Neural cell (in vitro differentiated cells): ENCODE measurements at regions not wholly inside any gene's neighbourhood (a gene's known extent, or its start where the extent isn't known, plus 50 kb on each side); places are given as distances from the start of the nearest gene placed in this dataset.
A peak's percentile ranks its signal among the peaks of the same experiment; 100 is the strongest.

ENCODE experiments used
- H2AFZ ChIP-seq: fragments of 200-600, 300-800 bp; sonication (generic), shearing (Covaris generic); 2 replicates; pipeline ENCODE4 v1.6.0; 2014; ENCODE audit warnings: low read depth, mild to moderate bottlenecking, antibody characterized with exemption, low read length, moderate library complexity
- H3F3A ChIP-seq: fragments of 200-600 bp; shearing (Covaris generic); 2 replicates; pipeline ENCODE4 v1.6.1; 2016; ENCODE audit warnings: mild to moderate bottlenecking, moderate library complexity, mixed read lengths, antibody characterized with exemption, low read length; ENCODE audit not compliant: insufficient read depth, poor library complexity, severe bottlenecking
- H3K27ac ChIP-seq: fragments of 200-600, 300-800 bp; sonication (generic), shearing (Covaris generic); 2 replicates; pipeline ENCODE4 v1.5.1; 2014; ENCODE audit warnings: mild to moderate bottlenecking, low read length, moderate library complexity
- H3K27me3 ChIP-seq: fragments of 300-800, 200-600 bp; sonication (generic), shearing (Covaris generic); 2 replicates; pipeline ENCODE4 v1.6.0; 2014; ENCODE audit warnings: mild to moderate bottlenecking, low read depth, low read length, moderate library complexity; ENCODE audit not compliant: insufficient read depth
- H3K36me3 ChIP-seq: fragments of 300-800, 200-600 bp; sonication (generic), shearing (Covaris generic); 2 replicates; pipeline ENCODE4 v1.5.1; 2014; ENCODE audit warnings: mild to moderate bottlenecking, antibody characterized with exemption, low read length, moderate library complexity; ENCODE audit not compliant: insufficient read depth
- H3K4me2 ChIP-seq: fragments of 300-800, 200-600 bp; sonication (generic), shearing (Covaris generic); 2 replicates; pipeline ENCODE4 v1.6.0; 2014; ENCODE audit warnings: mild to moderate bottlenecking, low read length
- H3K4me3 ChIP-seq: fragments of 300-800, 200-600 bp; sonication (generic), shearing (Covaris generic); 2 replicates; pipeline ENCODE4 v1.5.1; 2014; ENCODE audit warnings: mild to moderate bottlenecking, low read length, moderate library complexity
- H3K79me2 ChIP-seq: fragments of 200-600 bp; shearing (Covaris generic); replicated peaks from 2 replicates; pipeline ENCODE4 v1.6.0; 2014; ENCODE audit warnings: mild to moderate bottlenecking, low read length, moderate library complexity; ENCODE audit not compliant: insufficient read depth
- H3K9ac ChIP-seq: fragments of 300-800, 200-600 bp; sonication (generic), shearing (Covaris generic); 2 replicates; pipeline ENCODE4 v1.6.1; 2016; ENCODE audit warnings: mild to moderate bottlenecking, low read length, mixed read lengths
- H3K9me2 ChIP-seq: fragments of 200-600 bp; shearing (Covaris generic); 2 replicates; pipeline ENCODE4 v1.6.1; 2016; ENCODE audit warnings: mild to moderate bottlenecking, low read length, mixed read lengths; ENCODE audit not compliant: insufficient read depth
- H3K9me3 ChIP-seq: fragments of 200-600, 300-800 bp; sonication (generic), shearing (Covaris generic); 2 replicates; pipeline ENCODE4 v1.6.1; 2016; ENCODE audit warnings: mild to moderate bottlenecking, mixed run types, low read length, moderate library complexity, mixed read lengths
- H4K20me1 ChIP-seq: fragments of 200-600 bp; shearing (Covaris generic); 2 replicates; pipeline ENCODE4 v1.6.1; 2016; ENCODE audit warnings: mild to moderate bottlenecking, mixed run types; ENCODE audit not compliant: insufficient read depth
- EP300 ChIP-seq: fragments of 450-650 bp; conservative IDR thresholded peaks from 2 replicates; pipeline ENCODE4 v1.6.1; 2014; ENCODE audit warnings: antibody characterized with exemption, mild to moderate bottlenecking, moderate library complexity; ENCODE audit not compliant: poor library complexity, severe bottlenecking
- EZH2 ChIP-seq: fragments of 200-600, 300-800 bp; shearing (Covaris generic), sonication (generic); IDR thresholded peaks from 2 replicates; pipeline ENCODE4 v1.6.1; 2014; ENCODE audit warnings: antibody characterized with exemption, low read length, borderline replicate concordance, mild to moderate bottlenecking; ENCODE audit not compliant: insufficient read depth, poor library complexity, severe bottlenecking
- MXI1 ChIP-seq: fragments of 450-650 bp; conservative IDR thresholded peaks from 2 replicates; pipeline ENCODE4 v1.6.1; 2014; ENCODE audit warnings: antibody characterized with exemption, mild to moderate bottlenecking; ENCODE audit not compliant: poor library complexity, severe bottlenecking
- POLR2AphosphoS5 ChIP-seq: IDR thresholded peaks from 2 replicates; pipeline ENCODE4 v1.6.1; 2012
- RAD21 ChIP-seq: fragments of 450-650 bp; conservative IDR thresholded peaks from 2 replicates; pipeline ENCODE4 v1.6.1; 2014; ENCODE audit warnings: antibody characterized with exemption, mild to moderate bottlenecking, moderate library complexity
- SMC3 ChIP-seq: fragments of 450-650 bp; conservative IDR thresholded peaks from 2 replicates; pipeline ENCODE4 v1.6.1; 2014; ENCODE audit warnings: antibody characterized with exemption, mild to moderate bottlenecking, moderate library complexity; ENCODE audit not compliant: poor library complexity
- TAF1 ChIP-seq: IDR thresholded peaks from 2 replicates; pipeline ENCODE4 v1.6.1; 2012; ENCODE audit warnings: low read depth
- TF ChIP-seq, protein P1 (sequence below): IDR thresholded peaks from 2 replicates; pipeline ENCODE4 v1.6.1; 2012; ENCODE audit warnings: borderline replicate concordance
- TF ChIP-seq, protein P2 (sequence below): fragments of 450-650 bp; IDR thresholded peaks from 2 replicates; pipeline ENCODE4 v1.5.1; 2014; ENCODE audit warnings: antibody characterized with exemption, mild to moderate bottlenecking, moderate library complexity; ENCODE audit not compliant: poor library complexity, severe bottlenecking

DNA sequence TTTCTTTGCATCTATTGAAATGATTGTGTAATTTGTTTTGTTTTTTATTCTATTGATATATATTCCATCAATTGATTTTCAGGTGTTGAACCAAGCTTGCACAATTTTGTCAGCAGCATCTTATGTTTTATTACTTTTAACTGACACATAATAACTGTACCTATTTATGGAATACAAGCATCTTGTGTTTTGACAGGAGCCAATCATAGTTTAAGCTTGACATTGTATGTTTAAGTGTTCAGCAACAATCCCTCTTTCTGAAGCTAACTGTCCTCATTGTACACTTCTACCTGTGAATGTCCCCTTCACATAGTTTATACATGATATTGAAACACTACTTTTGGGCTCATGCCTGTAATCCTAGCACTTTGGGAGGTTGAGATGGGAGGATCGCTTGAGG, 1017.6 kb upstream of the GYPC start:
- Histone ChIP-seq H3F3A (no peaks in the 10 kb centered on the region), H3K9ac (no peak overlapping the region), H3K36me3 (no peaks in the 10 kb centered on the region), H3K4me2 (no peak overlapping the region), H3K79me2 (no peaks in the 10 kb centered on the region), H3K27me3 (no peaks in the 10 kb centered on the region), H2AFZ (no peak overlapping the region), H3K4me3 (no peak overlapping the region), H3K9me3 (no peaks in the 10 kb centered on the region), H4K20me1 (no peaks in the 10 kb centered on the region), H3K27ac (no peak overlapping the region), H3K9me2 (no peaks in the 10 kb centered on the region)
- TF ChIP-seq POLR2AphosphoS5 (peak; percentile 87), EP300 (peak; percentile 91), MXI1 (no peak), RAD21 (no peak)
- TF ChIP-seq, protein P1, sequence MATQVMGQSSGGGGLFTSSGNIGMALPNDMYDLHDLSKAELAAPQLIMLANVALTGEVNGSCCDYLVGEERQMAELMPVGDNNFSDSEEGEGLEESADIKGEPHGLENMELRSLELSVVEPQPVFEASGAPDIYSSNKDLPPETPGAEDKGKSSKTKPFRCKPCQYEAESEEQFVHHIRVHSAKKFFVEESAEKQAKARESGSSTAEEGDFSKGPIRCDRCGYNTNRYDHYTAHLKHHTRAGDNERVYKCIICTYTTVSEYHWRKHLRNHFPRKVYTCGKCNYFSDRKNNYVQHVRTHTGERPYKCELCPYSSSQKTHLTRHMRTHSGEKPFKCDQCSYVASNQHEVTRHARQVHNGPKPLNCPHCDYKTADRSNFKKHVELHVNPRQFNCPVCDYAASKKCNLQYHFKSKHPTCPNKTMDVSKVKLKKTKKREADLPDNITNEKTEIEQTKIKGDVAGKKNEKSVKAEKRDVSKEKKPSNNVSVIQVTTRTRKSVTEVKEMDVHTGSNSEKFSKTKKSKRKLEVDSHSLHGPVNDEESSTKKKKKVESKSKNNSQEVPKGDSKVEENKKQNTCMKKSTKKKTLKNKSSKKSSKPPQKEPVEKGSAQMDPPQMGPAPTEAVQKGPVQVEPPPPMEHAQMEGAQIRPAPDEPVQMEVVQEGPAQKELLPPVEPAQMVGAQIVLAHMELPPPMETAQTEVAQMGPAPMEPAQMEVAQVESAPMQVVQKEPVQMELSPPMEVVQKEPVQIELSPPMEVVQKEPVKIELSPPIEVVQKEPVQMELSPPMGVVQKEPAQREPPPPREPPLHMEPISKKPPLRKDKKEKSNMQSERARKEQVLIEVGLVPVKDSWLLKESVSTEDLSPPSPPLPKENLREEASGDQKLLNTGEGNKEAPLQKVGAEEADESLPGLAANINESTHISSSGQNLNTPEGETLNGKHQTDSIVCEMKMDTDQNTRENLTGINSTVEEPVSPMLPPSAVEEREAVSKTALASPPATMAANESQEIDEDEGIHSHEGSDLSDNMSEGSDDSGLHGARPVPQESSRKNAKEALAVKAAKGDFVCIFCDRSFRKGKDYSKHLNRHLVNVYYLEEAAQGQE: no peak

DNA sequence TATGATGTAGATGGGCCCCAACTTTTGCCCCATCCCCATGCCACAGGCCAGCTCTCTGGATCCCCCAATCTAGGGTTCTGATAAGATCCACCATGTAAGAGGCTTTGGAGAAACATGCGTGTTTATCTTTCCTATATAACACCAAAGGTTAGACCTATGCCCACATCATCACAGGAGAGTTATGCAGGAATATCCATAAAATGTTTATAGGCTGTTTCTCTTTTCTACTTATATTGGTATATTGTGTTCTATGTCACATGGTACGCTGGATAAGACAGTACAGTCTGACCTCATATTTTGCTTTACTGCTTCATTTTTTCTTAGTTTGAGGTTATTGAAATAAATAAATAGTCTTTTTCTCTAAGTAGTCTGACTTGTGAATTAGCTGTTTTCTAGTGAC, 1013.9 kb upstream of the GYPC start:
- Histone ChIP-seq H3K4me3 (no peak overlapping the region), H3K27ac (no peak overlapping the region), H3K27me3 (no peaks in the 10 kb centered on the region), H3K36me3 (no peaks in the 10 kb centered on the region), H3K79me2 (no peaks in the 10 kb centered on the region), H3K4me2 (no peak overlapping the region), H3K9ac (no peak overlapping the region), H3K9me2 (no peaks in the 10 kb centered on the region), H4K20me1 (no peaks in the 10 kb centered on the region), H3F3A (no peaks in the 10 kb centered on the region), H2AFZ (no peak overlapping the region), H3K9me3 (no peaks in the 10 kb centered on the region)
- no peak for TF ChIP-seq POLR2AphosphoS5
- TF ChIP-seq, protein P2, sequence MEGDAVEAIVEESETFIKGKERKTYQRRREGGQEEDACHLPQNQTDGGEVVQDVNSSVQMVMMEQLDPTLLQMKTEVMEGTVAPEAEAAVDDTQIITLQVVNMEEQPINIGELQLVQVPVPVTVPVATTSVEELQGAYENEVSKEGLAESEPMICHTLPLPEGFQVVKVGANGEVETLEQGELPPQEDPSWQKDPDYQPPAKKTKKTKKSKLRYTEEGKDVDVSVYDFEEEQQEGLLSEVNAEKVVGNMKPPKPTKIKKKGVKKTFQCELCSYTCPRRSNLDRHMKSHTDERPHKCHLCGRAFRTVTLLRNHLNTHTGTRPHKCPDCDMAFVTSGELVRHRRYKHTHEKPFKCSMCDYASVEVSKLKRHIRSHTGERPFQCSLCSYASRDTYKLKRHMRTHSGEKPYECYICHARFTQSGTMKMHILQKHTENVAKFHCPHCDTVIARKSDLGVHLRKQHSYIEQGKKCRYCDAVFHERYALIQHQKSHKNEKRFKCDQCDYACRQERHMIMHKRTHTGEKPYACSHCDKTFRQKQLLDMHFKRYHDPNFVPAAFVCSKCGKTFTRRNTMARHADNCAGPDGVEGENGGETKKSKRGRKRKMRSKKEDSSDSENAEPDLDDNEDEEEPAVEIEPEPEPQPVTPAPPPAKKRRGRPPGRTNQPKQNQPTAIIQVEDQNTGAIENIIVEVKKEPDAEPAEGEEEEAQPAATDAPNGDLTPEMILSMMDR: no peak
- TF ChIP-seq EP300: no peak
- TF ChIP-seq SMC3: no peak
- no peak for TF ChIP-seq TAF1
- TF ChIP-seq EZH2: no peak
- no peak for TF ChIP-seq RAD21
- no peak for TF ChIP-seq MXI1
- TF ChIP-seq, protein P1: no peak
